ENCODE measurements at regions not wholly inside any gene's neighbourhood (a gene's known extent, or its start where the extent isn't known, plus 50 kb on each side); places are given as distances from the start of the nearest gene placed in this dataset.

DNA sequence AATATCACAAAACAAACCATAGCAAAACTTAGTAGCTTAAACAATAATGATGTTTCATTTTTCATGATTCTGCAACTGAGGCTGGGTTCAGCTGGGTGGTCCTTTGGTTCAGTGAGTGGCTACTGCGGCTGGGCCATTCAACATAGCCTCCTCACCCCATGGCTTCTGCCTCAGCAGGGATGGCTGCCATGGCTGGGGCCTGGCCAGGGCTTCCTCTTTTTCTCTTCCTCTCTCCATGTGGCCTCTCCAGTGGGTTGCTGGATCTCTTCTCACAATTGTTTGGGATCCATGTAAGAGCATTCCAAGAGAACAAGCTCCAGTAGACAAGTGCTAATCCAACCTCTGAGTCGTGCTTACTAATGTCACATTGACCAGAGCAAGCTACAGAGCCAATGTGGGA lies 248.6 kb upstream of the PLET1 start:
- no peak for TF ChIP-seq FOXP2 (optimal IDR thresholded peaks at IDR 0.05; ENCODE audit: borderline replicate concordance, extremely low read depth, extremely low read length, insufficient read depth)

GRCh38 chr11:112511271-112511670 lies 250.6 kb upstream of the PLET1 start:
- no peak for TF ChIP-seq POLR2AphosphoS5 (IDR thresholded peaks at IDR 0.05; ENCODE audit: low read depth, low read length)
- no peak for TF ChIP-seq SIN3A (IDR thresholded peaks at IDR 0.05; ENCODE audit: borderline replicate concordance, insufficient read depth, low read length)
- no peak for TF ChIP-seq TAF1 (IDR thresholded peaks at IDR 0.05; ENCODE audit: borderline replicate concordance, insufficient read depth, low read length)
- no peak for TF ChIP-seq FOXP2 (optimal IDR thresholded peaks at IDR 0.05; ENCODE audit: borderline replicate concordance, extremely low read depth, extremely low read length, insufficient read depth)
- TF ChIP-seq REST (IDR thresholded peaks at IDR 0.05; ENCODE audit: insufficient read depth in 1 of 2, low read depth in 2 of 2, low read length in 2 of 2) = no peak

DNA sequence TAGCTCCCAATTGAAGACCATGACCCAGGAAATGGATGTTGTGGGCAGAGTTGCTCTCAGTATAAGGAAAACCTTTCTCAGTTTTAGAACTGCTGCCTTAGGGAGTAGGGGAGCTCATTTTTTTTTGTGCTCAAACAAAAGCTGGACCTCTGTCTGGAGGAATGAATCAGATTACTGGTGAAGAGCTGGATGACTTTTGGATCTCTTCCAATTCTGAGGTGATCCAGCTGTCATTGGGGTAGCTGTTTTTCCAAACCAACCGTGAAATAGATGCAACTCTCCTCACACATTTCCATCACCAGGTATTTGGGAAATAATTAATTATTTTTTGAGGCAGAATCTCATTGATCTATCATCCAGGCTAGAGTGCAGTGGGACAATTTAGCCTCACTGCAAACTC lies 251.3 kb upstream of the PLET1 start:
- TF ChIP-seq REST (IDR thresholded peaks at IDR 0.05; ENCODE audit: insufficient read depth in 1 of 2, low read depth in 2 of 2, low read length in 2 of 2) = no peak
- no peak for TF ChIP-seq POLR2AphosphoS5 (IDR thresholded peaks at IDR 0.05; ENCODE audit: low read depth, low read length)
- TF ChIP-seq SIN3A (IDR thresholded peaks at IDR 0.05; ENCODE audit: borderline replicate concordance, insufficient read depth, low read length) = no peak
- TF ChIP-seq FOXP2 (optimal IDR thresholded peaks at IDR 0.05; ENCODE audit: borderline replicate concordance, extremely low read depth, extremely low read length, insufficient read depth) = no peak
- no peak for TF ChIP-seq TAF1 (IDR thresholded peaks at IDR 0.05; ENCODE audit: borderline replicate concordance, insufficient read depth, low read length)

DNA sequence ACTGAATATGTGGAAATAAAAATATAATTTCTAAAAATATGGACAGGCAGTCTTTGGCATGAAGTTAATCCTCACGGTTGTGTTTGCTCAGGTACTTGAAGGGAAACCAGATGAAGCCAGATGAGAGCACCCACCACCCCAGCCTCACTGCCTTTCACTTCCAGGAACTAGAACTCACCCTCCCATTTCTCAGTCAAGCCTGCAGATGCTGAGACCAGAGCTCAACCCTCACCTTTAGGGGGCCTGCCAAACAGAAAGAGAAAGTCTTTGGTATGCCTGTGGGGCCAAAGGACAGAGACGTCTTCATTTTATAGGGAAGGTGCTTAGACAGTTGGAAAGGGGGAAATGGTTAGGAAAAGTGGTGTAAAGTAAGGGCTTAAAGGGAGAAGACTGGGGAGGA lies 252.8 kb upstream of the PLET1 start:
- no peak for TF ChIP-seq TAF1 (IDR thresholded peaks at IDR 0.05; ENCODE audit: borderline replicate concordance, insufficient read depth, low read length)
- TF ChIP-seq POLR2AphosphoS5 (IDR thresholded peaks at IDR 0.05; ENCODE audit: low read depth, low read length) = no peak
- no peak for TF ChIP-seq SIN3A (IDR thresholded peaks at IDR 0.05; ENCODE audit: borderline replicate concordance, insufficient read depth, low read length)
- no peak for TF ChIP-seq FOXP2 (optimal IDR thresholded peaks at IDR 0.05; ENCODE audit: borderline replicate concordance, extremely low read depth, extremely low read length, insufficient read depth)
- TF ChIP-seq REST (IDR thresholded peaks at IDR 0.05; ENCODE audit: insufficient read depth in 1 of 2, low read depth in 2 of 2, low read length in 2 of 2) = no peak

GRCh38 chr11:112514011-112514740 lies 253.5 kb upstream of the PLET1 start:
- no peak for TF ChIP-seq SIN3A (IDR thresholded peaks at IDR 0.05; ENCODE audit: borderline replicate concordance, insufficient read depth, low read length)
- no peak for TF ChIP-seq REST (IDR thresholded peaks at IDR 0.05; ENCODE audit: insufficient read depth in 1 of 2, low read depth in 2 of 2, low read length in 2 of 2)
- no peak for TF ChIP-seq TAF1 (IDR thresholded peaks at IDR 0.05; ENCODE audit: borderline replicate concordance, insufficient read depth, low read length)
- no peak for TF ChIP-seq POLR2AphosphoS5 (IDR thresholded peaks at IDR 0.05; ENCODE audit: low read depth, low read length)
- no peak for TF ChIP-seq FOXP2 (optimal IDR thresholded peaks at IDR 0.05; ENCODE audit: borderline replicate concordance, extremely low read depth, extremely low read length, insufficient read depth)
